Sciatic nerve (tissue), 2 donors: ENCODE measurements at regions not wholly inside any gene's neighbourhood (a gene's known extent, or its start where the extent isn't known, plus 50 kb on each side); places are given as distances from the start of the nearest gene placed in this dataset.
"Not testable (repeated sequence)": the region's sequence is repeated elsewhere in the genome, so short reads cannot be mapped to it uniquely, and the experiment has no call there.

Experiments used
- ATAC-seq: fragments of 200-7000 bp; cut with Tn5 transposase; one replicate; pipeline ENCODE4 v1.9.1; 2020; ENCODE audit warnings: mild to moderate bottlenecking, moderate library complexity
- DNase-seq: peaks from one replicate; pipeline ENCODE4 v3.0.0-alpha.2; 2020; ENCODE audit warnings: low spot score
- intact Hi-C: fragments of 100-400 bp; cut with DNase I; formaldehyde crosslinking; loops from one replicate; pipeline ENCODE4 v1.14.2; 2022
- donor health status: DM: no; HTN: no; CAD: no.
- donor health status: DM: no; HTN: no; CAD: no.

GRCh38 chr4:111064342-111064993 is 441.6 kb upstream of the PITX2 start:
- ATAC-seq (no peak), DNase-seq (no peak)
- intact Hi-C loops: no loop called here

DNA sequence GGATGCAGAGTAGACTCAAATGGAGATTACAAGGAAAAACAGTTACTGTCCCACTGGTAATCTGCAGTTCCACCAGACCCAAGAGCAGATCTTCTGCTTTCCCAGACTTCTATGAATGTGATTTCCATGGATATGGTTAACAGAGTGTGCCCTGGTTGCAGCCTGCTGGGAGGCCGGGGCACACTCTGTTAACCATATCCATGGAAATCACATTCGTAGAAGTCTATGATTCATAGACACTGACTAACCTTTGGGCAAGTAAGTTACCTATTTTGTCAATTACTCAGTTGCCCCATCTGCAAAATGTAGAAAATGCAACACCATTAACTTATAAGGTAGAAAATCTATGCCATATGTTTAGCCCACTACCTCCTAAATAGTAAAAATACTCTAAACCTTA is 443.1 kb upstream of the PITX2 start:
- DNase-seq: no peak
- ATAC-seq: no peak
- intact Hi-C loops: no loop called here

DNA sequence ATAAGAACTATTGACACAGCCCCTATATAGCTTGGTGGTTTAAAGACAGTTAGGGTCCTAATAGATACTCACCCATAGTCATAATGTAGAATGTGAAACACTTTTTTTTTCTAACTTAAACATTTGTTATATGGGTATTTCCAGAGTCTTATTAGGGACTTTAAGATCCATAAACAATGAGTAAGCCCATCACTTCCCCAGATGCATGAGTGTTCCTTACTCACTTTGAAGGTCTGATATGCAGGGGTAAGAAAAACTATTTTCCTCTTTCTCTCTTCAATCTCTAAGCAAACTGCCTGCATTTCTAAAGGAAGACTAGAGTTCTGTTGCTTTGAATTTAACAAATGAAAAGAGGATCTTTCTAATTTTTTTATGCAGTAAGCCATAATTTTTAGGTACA is 443.6 kb upstream of the PITX2 start:
- intact Hi-C loops: no loop called here
- no peak for DNase-seq
- no peak for ATAC-seq

DNA sequence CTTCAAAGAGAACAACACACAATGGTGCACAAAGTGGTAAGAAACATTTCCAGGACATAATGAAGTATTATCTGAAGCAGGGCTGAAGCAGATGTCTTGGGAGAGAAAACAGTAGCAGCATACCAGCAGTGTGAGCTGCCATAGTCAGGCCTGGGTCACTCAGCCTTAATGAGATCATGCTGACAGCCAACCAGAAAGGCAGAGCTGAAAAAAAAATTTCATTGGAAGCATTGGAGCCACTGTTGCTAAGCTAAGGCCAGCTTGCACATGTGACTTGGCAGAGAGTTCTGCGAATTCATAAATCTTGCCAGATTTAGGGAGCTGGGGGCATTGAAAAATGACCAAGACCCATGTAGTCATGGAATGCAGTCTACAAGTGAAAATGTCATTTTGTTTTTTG is 444.0 kb upstream of the PITX2 start:
- no peak for ATAC-seq
- intact Hi-C loops: no loop called here
- DNase-seq: no peak

DNA sequence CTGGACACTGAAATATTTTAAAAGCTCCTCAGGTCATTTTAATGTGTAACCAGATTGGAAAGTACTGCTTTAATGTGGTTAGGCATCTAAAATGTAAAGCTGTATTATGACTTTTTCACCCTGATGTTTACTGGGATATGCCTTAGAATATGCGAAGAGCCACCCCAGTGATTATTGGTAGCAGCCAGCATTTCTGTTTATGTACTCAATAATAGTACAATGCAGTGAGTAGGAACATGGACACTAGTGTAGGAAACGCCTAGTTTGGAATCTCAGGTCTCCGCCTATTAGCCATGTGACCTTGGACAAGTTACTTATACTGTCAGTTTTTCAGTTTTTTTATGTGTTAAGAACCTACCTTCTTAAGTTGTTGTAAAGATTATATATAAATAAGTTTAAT is 446.0 kb upstream of the PITX2 start:
- DNase-seq: no peak
- no peak for ATAC-seq
- intact Hi-C loops: no loop called here

DNA sequence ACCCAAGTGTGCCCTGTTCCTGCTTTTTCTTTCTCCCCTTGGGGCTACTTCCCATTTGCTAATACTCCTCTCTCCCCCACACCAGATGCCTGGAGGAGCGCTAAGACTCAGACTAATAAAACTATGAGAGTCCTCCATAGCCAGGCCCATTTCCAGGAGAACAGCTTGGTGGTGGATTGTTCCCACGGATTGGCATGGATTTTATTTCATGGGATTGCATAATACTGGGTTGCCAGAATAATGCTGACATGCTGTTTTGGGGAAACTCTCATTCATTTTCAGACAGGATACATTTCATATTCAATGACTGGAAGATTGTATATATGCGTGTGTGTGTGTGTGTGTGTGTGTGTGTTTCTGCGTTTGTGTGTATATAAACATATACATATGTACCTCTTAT is 447.5 kb upstream of the PITX2 start:
- DNase-seq: no peak
- intact Hi-C loops: no loop called here
- no peak for ATAC-seq

DNA sequence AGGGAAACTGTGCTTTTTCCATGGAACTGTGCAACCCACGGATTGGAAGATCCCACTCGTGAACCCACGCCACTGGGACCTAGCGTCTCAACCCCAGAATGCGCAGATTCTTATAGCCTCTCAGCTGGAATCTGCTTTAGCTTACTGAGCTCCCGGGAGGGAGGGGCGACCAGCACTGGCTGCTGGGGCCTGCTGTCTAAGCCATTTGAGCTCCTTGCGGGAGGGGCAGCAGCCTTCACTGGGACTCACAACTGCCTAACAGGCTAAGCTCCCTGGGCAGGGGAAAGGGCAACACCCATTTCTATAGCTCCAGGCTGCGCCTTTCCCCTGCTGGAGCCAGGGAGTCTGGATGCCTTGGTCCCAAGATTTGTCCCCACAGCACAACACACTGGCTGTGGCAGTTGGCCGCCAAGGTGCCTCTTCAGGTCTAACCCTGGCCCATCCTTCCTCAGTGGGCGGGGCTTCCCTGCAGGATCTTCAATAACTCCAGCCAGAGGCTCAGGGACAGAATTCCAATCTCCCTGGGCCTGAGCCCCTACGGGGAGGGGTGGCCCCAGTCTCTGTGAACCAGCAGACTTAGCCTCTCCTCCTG is 451.7 kb upstream of the PITX2 start:
- ATAC-seq (no peak), DNase-seq (no peak)
- intact Hi-C loops: no loop called here

GRCh38 chr4:111076299-111076698 is 453.4 kb upstream of the PITX2 start:
- ATAC-seq, DNase-seq, intact Hi-C loops: not testable (repeated sequence)

DNA sequence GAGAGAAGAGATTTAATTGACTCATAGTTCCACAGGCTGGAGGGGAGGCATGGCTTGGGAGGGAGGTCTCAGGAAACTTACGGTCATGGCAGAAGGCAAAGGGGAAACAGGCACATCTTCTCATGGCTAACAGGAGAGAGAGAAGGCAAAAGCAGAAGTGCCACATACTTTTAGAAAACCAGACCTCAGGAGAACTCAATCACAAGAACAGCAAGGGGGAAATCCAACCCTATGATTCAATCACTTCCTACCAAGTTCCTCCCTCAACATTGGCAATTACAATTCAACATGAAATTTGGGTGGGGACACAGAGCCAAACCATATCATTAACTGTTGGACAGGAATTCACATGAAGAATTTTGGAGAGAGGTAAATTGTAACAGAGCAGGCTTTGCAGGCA is 485.3 kb upstream of the PITX2 start:
- DNase-seq: no peak
- intact Hi-C loops: no loop called here
- no peak for ATAC-seq

DNA sequence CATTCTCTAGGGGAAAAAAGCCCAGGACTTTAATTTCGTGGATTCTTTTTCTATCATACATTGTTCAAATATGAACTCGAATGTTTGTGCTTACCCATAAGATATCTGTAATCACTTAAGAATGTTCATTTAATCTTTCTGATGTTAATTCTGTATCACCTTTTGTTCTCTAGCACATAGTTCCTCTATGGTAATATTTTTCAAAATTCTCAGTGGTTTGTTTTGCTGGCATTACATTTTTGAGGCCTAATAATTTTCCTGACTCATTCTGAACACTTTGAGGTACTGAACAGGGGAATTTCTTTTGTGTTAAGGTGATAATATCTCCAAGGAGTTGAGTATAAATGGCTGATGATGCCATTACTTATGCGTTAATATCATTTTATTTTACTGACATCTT is 490.7 kb upstream of the PITX2 start:
- DNase-seq (no peak), ATAC-seq (no peak)
- intact Hi-C loops: no loop called here

- DNase-seq: no peak
- no peak for ATAC-seq
- intact Hi-C loops: no loop called here
These were observed 493.0 kb upstream of the PITX2 start for GRCh38 chr4:111115881-111116280.

- no peak for DNase-seq
- intact Hi-C loops: no loop called here
- no peak for ATAC-seq
These were observed 497.3 kb upstream of the PITX2 start for GRCh38 chr4:111120191-111120590.

DNA sequence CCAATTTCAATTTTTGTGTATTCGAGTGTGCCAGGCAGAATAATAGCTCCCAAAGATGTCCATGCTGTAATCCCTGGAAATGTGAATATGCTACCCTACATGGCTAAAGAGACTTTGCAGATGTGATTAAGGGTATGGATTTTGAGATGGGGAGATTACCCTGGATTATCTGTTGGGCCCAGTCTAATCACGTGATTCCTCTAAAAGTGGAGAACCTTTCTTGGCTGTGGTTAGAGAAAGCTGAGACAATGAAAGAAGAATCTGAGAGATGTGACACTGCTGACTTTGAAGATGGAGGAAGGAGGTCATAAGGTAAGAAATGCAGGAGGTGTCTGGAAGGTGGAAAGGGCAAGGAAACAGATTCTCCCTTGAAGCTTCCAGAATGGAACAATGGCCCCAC is 503.5 kb upstream of the PITX2 start:
- no peak for DNase-seq
- intact Hi-C loops: no loop called here
- ATAC-seq: no peak

DNA sequence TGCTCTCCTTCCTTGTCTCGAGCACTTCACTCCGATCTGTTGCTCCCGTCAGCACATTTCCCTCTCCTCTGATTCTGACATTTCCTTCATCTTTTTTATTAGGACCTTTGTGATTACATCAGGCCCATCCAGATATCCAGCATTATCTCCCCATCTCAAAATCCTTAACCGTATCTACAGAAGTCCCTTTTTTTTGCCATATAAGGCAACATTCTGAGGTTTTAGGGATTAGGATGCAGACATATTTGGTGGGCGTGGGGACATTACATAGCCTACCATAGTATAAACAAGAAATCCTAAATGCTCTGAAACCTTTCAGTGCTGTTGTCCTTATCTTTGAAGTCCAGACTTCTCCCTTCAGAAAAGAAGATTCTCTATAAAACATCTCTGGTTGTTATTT is 505.0 kb upstream of the PITX2 start:
- DNase-seq: no peak
- intact Hi-C loops: no loop called here
- no peak for ATAC-seq

GRCh38 chr4:111128327-111128726 is 505.4 kb upstream of the PITX2 start:
- DNase-seq (no peak), ATAC-seq (no peak)
- intact Hi-C loops: no loop called here

GRCh38 chr4:111136438-111136837 is 513.6 kb upstream of the PITX2 start:
- intact Hi-C loops: no loop called here
- ATAC-seq (no peak), DNase-seq (no peak)

- DNase-seq (no peak), ATAC-seq (no peak)
- intact Hi-C loops: no loop called here
These were observed 514.1 kb upstream of the PITX2 start for GRCh38 chr4:111136967-111137366.

- DNase-seq (no peak), ATAC-seq (no peak)
- intact Hi-C loops: no loop called here
These were observed 520.6 kb upstream of the PITX2 start for GRCh38 chr4:111143510-111143909.

GRCh38 chr4:111154934-111155333 is 532.1 kb upstream of the PITX2 start:
- DNase-seq (no peak), ATAC-seq (no peak)
- intact Hi-C loops: no loop called here

- intact Hi-C loops, ATAC-seq, DNase-seq: not testable (repeated sequence)
These were observed 541.7 kb upstream of the PITX2 start for GRCh38 chr4:111164556-111164955.

GRCh38 chr4:111174331-111174730 is 551.5 kb upstream of the PITX2 start:
- no peak for ATAC-seq
- DNase-seq: no peak
- intact Hi-C loops: no loop called here
